HG02981 (cell line): ENCODE measurements at regions not wholly inside any gene's neighbourhood (a gene's known extent, or its start where the extent isn't known, plus 50 kb on each side); places are given as distances from the start of the nearest gene placed in this dataset.

Experiments used
- ATAC-seq: cut with Tn5 transposase; IDR thresholded peaks from one replicate; pipeline ENCODE4 v1.9.1; 2021; ENCODE audit warnings: mild to moderate bottlenecking, moderate library complexity; ENCODE audit not compliant: unreplicated experiment

DNA sequence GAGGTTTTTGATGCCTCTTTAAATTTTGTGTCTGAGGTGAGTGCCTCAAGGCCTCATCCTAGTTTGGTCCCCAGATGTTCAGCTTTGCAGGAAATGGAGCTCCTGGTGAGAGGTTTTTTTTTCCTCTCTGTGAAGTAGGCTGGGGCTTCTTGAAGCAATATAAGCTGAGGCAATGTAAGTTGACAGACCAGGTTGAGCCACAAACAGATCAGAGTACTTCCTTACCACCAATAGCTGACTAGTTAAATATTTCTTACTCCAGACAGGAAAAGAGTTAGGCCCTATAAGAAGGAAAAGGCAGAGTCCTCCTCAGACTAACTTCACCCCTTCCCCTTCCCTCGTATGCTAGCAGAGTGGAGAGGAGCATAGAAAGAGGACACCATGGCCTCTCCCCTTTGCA lies 341.0 kb downstream of the LMO4 start:
- ATAC-seq = no peak

DNA sequence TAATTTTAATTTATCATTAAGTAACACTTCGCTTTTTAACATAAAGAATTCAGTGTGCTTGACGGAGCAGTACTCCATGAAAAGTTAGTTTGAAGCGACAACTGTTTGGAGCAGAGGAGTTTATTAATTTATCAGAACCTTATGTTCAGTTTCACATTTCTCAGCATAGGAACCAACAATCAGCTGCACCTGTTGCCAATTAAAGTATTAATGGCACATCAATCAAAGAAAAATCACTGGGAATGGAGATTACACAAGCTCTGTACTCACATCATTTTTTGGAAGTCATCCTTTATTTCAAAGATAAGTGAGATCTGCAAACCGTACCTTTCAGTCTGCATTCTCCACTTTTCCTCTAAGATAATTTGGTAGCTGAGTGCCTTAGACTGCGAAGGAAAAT lies 344.6 kb downstream of the LMO4 start:
- no peak for ATAC-seq

DNA sequence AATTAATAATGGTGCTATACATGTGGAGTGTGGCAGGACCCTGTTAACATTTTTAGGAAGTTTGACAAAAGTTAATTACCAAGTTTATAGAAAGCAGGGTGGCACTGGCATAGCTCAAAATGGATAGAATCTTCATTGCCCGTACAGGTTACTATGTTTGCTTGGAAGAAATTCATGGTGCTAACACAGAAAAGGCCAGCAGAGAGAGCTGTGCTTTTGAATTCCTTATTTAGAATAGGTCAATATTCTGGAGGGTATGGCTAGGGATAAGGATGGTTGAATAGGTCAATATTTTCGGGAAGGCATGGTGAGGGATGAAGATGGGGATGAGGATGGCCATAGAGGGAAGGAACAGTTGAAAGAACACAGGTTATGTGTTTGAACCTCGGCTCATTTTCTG lies 345.1 kb downstream of the LMO4 start:
- ATAC-seq = no peak

DNA sequence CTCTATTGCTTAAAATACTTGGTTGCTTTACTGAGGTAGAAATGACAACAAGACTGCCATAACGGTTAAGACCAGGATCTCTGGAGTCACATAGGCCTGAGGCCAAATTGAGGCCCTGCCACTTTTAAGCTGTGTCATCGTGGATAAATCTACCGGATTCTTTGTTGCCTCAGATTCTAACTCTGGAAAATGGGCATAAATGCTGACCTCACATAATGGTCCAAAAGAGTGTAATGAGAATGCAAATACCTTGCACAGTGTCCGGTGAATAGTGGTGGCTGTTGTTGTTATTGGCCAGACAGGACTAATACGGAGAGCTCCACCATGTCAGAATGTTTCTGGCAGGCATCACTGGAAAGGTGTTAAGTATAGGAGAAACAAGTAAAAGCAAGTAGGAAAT lies 346.1 kb downstream of the LMO4 start:
- no peak for ATAC-seq

DNA sequence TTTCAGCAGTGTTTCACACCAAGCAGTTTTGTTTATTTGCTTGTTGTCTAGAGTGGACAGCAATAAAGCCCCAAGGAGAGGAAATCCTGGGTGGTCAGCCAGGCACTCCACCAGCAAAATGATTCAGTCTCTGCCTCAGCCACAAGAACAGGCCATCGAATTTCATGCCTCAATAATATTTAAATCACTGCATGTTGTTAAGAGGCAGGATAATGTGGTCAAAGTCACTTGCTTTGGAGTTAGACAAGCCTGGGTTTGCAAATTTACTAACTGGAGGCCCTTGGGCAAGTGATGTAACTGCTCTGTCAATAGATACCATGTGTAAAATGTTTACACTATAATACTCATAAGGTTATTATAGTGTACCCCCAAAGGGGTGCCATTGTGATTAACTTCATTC lies 349.6 kb downstream of the LMO4 start:
- no peak for ATAC-seq

DNA sequence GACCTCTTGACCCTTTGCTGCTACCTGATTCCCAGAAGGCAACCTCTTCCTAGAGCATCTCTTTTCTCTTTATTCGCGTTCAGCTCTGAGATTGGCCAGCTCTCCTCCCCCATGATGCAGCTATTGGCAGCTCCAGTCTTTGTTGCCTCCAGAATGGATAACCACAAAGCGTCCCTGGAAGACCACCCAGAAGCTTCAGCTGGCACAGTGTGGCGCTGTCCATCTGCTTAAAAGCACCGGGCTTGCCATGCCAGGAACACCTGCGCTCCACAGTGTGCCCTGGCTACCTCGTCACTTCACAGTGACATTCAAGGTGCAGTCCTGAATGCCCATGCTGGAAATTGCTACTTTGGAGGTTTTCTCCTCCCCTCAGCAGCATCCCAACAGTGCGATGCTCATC lies 353.9 kb downstream of the LMO4 start:
- no peak for ATAC-seq

DNA sequence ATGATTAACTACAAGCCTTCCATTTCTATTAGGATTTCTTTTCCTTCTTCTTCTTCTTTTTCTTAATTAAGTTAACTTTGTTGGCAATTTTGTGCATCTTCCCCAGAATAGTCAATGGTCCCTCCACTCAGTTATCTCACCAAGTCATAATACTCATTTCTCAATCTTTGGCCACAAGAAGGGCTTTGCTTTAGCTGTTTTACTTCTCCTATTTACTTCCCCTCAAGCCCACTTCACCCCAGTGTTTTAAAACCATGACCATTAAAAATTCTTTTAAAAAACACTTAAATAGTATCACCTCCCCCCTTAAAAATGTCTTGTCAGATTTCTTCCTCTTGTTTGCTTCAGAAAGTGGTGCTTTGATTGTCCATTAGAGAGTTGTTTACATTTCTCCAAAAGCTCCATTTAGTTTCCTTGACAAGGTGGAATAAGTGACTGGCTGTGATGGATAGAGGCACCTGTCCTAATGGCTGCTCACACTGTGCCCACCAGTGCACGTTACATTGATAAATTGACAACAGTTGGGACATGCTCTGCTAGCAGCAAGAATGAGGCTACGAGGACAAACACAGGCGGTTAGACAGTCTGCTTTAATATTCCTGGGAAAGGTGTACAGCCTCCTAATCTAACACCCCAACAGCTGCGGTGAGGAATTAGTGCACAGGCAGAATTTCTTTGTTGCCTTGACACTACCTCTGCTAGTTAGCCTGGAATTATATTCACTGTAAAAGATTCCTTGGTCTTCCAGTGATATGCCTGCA lies 354.7 kb downstream of the LMO4 start:
- no peak for ATAC-seq

DNA sequence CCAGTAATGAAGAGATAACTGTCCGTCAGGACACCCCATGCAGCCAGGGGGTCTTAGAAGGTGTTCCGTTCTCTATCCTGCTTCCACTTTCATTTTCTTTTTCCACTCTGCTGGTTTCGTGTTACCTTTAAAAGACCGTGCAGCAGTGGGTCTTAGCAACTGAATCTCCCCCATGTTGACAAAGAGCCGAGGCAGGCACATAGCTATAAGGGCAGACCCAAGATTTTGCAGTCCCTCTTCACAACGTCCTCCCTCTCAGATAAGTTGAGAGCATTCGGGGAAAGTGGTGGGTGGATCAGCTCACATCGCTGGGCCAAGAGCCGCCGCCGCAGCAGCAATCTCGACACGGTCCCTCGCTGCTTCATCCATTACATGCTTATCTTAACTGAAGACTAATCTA lies 355.5 kb downstream of the LMO4 start:
- no peak for ATAC-seq

DNA sequence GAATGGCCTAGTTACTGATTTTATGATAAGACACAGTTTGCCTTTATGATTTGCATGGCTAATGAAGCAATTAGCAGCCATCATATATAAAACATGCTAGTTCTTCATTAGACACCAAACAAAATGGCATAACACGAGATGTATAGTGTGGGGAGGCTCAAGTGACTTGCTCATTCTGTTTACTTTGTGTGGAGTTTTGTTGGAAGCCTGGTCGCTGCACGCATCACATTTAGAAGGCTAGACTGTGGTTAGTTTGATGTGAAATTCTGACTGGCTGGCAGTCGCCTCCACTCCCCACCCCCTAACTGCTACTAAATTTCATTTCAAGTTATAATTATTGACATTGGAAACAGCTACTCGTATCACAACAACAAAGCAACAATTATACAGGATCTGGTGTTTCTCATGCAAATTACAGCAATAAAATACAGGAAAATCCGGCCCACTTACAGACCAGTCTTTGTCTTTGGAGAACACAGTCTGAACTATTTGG lies 356.1 kb downstream of the LMO4 start:
- no peak for ATAC-seq

DNA sequence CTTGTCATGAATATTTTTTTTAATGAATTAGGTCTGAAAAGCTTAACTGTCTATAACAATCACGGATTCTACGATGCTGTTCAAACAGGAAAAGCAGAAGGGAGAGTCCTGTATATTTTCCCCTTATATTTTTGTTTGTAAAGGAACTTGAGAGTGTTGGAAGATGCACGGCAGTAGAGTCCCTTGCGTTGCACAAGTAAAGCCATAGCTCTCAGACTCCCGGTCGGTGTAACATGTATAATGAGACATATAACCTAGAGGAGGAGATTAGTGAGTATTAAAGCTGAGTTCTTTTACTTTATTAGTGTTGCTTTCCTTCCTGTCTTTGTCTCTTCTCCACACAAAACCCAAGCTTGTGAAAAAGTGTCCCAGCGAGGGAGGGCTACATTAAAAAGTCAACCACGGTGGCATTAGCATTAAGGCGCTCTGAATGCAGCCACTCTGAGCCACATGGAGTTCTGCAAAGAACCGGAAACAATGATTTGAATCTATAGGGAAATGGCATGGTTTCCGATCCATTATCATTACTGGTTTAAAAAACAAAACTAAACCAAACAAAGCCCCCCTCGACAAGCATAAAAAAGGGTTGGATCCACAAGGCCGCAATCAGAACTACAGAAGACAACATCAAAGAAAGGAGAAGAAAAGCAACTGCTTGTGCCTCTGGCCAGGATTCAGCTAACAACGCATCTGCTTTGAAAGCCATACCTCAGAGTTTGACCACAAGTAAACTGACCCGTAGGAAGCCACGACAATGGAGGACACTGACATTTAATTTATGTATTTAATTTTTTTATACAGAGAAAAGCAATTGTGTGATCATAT lies 356.8 kb downstream of the LMO4 start:
- no peak for ATAC-seq

DNA sequence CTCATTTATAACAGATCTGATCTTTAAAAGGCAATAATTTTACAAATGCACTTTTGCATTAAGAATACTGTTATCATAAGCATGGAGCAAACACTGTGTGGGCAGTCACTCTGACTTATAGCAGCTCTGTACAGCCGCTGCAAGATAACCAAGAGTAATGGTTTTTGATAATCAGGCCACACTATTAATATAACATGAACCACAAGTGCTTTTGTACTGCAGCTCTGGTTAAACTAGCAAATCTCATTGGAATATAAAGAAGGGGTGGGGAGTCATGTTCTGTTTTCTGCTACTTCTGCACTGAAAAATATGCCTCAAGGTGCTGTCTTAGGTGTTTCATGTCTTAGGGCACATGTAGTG lies 357.4 kb downstream of the LMO4 start:
- no peak for ATAC-seq

DNA sequence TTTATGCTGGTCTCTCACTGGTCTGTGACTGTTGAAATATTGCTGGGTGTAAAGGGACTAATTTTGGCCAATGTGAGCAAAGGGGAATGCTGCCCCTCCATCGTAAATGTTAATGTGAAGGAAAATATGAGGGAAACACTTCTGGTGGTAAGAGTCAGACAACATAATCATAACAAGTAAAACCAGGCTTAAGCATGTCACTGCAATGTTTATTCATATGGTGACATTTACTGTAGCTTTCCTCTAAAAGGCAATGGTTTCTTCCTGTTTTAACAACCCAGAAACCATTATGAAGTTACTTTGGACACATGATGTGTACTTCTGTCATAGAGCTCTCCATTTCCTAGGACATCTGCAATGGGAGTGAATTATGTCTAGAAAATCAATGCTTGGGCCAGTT lies 358.0 kb downstream of the LMO4 start:
- ATAC-seq = no peak

DNA sequence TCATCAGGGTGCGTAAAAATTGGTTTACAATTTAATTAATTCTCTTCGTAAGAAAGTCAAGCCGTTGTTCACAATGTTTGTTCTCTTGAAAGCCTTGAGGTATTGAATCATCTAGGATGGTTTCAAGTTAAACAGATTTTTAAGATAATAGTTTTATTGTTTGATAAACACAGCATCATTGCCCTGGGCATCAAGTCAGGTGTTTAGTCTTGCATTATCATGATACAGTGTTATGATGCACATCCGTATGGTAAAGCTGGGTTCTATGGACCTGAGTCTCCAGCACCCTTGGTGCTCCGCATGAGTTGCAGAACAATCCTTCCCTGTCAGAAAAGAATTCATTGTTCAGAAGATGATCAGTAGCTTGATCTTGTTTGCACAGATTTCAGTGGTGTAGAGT lies 359.5 kb downstream of the LMO4 start:
- ATAC-seq = no peak

DNA sequence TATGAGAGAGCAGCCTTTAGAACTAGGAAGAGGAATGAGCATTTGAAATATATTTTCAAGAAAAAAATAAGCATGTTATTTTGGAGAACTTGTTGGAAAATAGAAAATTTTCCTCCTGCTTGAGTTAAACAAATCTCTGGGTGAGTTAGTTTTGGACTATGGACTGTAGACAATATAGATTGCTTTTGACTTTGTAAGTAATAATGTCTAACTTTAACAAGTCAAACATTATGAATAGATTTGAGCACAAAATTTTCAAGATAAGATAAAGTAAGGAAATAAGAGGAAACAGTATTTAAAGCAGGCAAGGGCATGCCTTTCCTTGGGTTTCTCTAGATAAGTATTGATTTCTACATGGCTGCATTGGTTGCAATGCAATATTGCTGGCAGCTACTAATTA lies 360.8 kb downstream of the LMO4 start:
- ATAC-seq = no peak

DNA sequence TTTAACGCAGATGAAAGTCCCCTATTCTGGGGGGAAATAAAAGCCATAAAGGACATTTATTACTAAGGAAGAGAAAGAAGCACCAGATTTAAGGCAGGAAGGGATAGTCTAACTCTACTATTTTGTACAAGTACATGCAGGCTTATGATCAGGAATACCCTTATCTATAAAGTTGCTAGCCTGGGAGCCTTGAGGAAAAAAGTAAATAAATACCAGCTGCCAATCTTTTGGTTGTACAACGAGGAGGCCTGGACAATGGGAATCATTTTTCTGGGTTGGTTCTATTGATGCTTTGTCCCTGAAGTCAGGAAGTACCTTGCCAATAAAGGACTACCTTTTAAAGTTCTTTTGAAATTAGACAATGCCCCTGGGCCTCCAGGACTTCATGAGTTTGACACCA lies 367.8 kb downstream of the LMO4 start:
- ATAC-seq = no peak

DNA sequence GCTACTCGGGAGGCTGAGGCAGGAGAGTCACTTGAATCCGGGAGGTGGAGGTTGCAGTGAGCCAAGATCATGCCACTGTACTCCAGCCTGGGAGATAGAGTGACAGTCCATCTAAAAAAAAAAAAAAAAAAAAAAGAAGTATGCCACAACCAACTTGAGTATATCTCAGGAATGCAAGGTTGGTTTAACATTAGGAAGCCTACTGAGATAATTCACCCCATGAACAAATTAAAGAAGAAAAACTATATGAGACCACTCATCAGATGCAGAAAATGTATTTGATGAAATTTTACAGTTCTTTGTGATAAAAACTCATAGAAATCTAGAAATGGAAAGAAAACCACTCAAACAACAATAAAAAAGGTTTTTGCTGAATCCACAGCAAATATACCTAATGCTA lies 373.8 kb downstream of the LMO4 start:
- no peak for ATAC-seq

DNA sequence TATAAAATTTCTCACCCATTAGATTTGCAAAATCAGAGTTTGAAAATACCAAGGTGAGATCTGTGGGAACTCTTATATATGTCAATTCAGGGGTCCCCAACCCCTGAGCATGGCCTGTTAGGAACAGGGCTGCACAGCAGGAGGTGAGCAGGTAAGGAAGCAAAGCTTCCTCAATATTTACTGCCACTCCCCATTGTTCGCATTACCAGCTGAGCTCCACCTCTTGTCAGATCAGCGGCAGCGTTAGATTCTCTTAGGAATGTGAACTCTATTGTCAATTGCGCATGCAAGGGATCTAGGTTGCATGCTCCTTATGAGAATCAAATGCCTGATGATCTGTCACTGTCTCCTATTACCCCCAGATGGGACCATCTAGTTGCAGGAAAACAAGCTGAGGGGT lies 376.6 kb downstream of the LMO4 start:
- no peak for ATAC-seq

DNA sequence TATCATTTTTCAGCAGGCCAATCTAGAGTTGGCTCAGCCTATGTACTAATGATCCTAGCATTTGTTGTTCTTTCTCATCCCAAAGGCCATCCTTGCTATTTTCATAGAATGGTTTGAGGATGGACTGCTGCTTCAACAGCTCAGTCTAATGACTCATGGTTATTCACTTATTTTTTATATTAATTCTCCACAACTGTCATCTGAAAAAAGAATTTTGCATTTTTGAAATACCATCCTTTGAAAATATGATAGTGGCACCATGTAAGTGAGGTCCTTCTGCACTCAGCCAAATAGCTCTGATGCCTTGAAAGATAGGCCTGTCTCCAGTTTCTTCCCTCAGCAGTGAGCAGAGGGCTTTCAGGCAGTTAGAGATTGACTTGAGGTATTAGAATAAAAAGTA lies 377.5 kb downstream of the LMO4 start:
- ATAC-seq = no peak

DNA sequence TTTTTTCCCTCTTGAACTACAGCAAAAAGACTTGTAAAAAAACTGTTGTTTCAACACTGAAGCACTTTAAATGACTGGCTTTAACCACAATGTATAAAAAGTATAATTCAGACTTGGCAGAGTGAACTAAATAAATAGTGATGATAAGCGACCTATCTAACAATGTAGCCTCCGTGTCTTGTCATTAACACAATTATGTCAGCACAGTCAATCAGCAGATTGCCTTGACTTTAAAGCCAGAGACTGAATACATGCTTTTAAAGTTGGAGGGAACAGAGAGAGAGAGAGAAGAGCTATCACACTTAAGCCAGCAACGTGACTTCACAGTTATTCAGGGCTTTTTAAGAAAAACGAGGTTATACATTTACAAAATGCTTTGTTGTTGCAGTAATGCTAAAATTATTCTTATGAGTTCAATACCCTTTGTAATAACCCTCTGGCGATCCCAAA lies 378.1 kb downstream of the LMO4 start:
- no peak for ATAC-seq

DNA sequence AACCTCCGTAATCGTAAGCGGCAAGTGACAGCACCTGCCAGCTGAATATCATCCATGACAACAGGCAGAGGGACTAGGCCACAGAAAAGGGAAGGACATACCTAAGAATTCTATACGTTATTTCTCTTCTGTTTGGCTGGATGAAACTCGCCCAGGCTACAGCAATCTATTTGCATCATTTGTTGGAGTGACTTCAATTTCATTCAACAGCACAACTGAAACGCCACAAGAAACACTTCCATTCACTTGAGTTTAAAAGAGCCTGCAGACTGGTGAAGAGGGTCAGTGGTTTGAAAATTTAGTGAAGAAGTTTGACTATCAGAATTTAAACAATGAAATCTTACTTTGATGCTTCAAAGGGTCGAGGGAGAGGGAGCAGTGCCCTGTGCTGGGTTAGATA lies 378.7 kb downstream of the LMO4 start:
- ATAC-seq = no peak

DNA sequence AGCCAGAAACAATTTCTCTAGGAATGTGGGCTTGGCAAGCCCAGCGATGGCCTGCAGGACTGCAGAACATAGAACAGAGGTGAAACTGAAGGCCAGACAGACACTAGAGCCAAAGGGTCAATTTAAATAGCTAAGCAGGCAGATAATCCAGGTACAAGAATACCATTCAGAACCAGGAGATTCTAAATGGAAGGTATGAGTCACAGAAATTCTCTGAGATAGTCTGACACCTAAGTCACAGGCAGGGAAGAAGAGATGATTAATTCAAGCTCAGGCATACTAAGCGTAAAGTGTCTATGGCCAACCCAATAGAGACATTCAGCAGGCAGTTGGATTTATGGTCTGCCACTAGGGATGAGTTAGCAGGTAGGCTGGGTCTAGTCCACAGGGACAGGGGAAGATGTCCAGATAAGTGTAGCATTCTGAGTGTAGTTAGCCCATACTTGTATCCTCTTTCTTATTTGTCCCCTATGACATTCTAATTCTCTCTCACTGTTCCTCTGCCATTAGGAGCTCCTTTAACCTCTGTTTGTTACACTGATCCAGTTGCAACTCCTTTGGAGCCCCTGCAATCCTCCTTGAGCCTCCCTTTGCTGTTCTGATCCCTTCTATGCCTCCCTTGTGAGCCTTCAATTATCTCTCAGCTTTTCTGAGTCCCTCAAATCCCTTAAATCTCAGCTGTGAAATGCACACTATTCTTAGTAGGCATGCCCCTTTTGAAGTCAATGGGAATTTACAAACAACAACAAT lies 383.8 kb downstream of the LMO4 start:
- ATAC-seq = no peak

DNA sequence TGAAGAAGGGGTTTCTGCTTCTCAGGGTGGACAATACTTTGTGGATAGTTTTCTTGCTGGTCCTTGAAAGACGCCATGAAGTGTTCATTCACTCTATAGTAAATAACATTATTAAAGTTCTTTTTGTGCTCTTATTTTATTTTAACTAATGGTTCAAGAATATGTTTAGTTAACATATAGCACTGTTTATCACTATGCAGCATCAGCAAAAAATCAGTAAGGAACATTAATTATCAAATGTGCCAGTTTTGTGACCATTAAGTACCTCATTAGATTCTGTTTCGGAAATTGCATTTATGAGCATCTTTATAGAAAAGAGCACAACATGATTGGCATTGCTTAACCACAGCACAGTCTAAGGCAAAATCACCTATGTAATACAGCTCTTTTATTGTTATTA lies 385.6 kb downstream of the LMO4 start:
- no peak for ATAC-seq
